HEK293 (cell line): ENCODE measurements at regions not wholly inside any gene's neighbourhood (a gene's known extent, or its start where the extent isn't known, plus 50 kb on each side); places are given as distances from the start of the nearest gene placed in this dataset.
"Not testable (repeated sequence)": the region's sequence is repeated elsewhere in the genome, so short reads cannot be mapped to it uniquely, and the experiment has no call there.

Experiments
- SETDB1 ChIP-seq: IDR thresholded peaks from one replicate; pipeline ENCODE4 v1.6.1; 2017; ENCODE audit warnings: mild to moderate bottlenecking, low read length, moderate library complexity, mixed read lengths; ENCODE audit not compliant: insufficient read length
- ZNF664 ChIP-seq: fragments of 450-650 bp; formaldehyde crosslinking; IDR thresholded peaks from 2 replicates; pipeline ENCODE4 v1.5.1; 2016; ENCODE audit warnings: missing biosample characterization, missing genetic modification characterization
- TF ChIP-seq, protein P1 (sequence below): fragments of 450-650 bp; formaldehyde crosslinking; IDR thresholded peaks from 2 replicates; pipeline ENCODE4 v1.5.1; 2016; ENCODE audit warnings: missing biosample characterization, missing genetic modification characterization

DNA sequence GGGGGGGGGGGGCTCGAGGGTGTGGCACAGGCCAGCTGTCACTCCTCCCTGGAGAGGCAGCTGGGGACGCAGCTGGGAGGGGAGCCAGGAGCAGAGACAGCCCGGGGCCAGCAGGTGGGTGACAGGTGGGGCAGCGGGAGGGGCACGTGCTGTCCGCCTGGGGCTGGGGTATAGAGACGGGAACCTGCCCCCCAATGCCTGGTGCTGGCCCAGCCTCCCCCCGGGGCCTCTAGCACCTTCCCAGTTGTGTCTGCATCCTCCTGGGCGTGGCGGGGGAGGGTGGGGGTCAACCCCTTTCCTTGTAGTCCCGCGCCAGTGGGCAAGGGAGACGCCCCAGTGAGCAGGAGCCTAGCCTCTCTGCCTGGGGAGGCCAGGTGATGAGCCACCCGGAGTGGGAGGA lies 892.6 kb downstream of the RPIA start:
- TF ChIP-seq SETDB1; ZNF664 (tag by site-specific recombination): not testable (repeated sequence)
- TF ChIP-seq, protein P1, sequence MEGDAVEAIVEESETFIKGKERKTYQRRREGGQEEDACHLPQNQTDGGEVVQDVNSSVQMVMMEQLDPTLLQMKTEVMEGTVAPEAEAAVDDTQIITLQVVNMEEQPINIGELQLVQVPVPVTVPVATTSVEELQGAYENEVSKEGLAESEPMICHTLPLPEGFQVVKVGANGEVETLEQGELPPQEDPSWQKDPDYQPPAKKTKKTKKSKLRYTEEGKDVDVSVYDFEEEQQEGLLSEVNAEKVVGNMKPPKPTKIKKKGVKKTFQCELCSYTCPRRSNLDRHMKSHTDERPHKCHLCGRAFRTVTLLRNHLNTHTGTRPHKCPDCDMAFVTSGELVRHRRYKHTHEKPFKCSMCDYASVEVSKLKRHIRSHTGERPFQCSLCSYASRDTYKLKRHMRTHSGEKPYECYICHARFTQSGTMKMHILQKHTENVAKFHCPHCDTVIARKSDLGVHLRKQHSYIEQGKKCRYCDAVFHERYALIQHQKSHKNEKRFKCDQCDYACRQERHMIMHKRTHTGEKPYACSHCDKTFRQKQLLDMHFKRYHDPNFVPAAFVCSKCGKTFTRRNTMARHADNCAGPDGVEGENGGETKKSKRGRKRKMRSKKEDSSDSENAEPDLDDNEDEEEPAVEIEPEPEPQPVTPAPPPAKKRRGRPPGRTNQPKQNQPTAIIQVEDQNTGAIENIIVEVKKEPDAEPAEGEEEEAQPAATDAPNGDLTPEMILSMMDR, result not testable (repeated sequence)
